ENCODE measurements at regions not wholly inside any gene's neighbourhood (a gene's known extent, or its start where the extent isn't known, plus 50 kb on each side); places are given as distances from the start of the nearest gene placed in this dataset.

GRCh38 chr9:18163146-18163545 lies 310.8 kb upstream of the ADAMTSL1 start:
- H3K27me3 ChIP-seq, result no peaks in the 10 kb centered on the region
- peak; percentile 29 for ATAC-seq
- H3K9me3 ChIP-seq, result no peaks in the 10 kb centered on the region
- no peaks in the 10 kb centered on the region for H3K36me3 ChIP-seq
- no peak overlapping the region for H3K27ac ChIP-seq
- intact Hi-C loops (cut with DNase I), result no loop called here
- TF ChIP-seq CTCF (IDR thresholded peaks at IDR 0.05), result no peak
- no peak for DNase-seq
- H3K4me1 ChIP-seq, result no peaks in the 10 kb centered on the region
- no peak overlapping the region for H3K4me3 ChIP-seq

- no peaks in the 10 kb centered on the region for H3K4me1 ChIP-seq
- ATAC-seq (no peak), DNase-seq (no peak)
- no peaks in the 10 kb centered on the region for H3K9me3 ChIP-seq
- no peaks in the 10 kb centered on the region for H3K27me3 ChIP-seq
- no peaks in the 10 kb centered on the region for H3K36me3 ChIP-seq
- H3K4me3 ChIP-seq, result no peak overlapping the region
- no peak overlapping the region for H3K27ac ChIP-seq
- no peak for TF ChIP-seq CTCF (IDR thresholded peaks at IDR 0.05)
- intact Hi-C loops (cut with DNase I), result no loop called here
These were observed 306.2 kb upstream of the ADAMTSL1 start for GRCh38 chr9:18167733-18168132.

- no peaks in the 10 kb centered on the region for H3K4me1 ChIP-seq
- intact Hi-C loops (cut with DNase I), result no loop called here
- no peak overlapping the region for H3K4me3 ChIP-seq
- no peak for TF ChIP-seq CTCF (IDR thresholded peaks at IDR 0.05)
- no peaks in the 10 kb centered on the region for H3K36me3 ChIP-seq
- DNase-seq (no peak), ATAC-seq (no peak)
- H3K9me3 ChIP-seq, result no peaks in the 10 kb centered on the region
- H3K27ac ChIP-seq, result no peak overlapping the region
- no peaks in the 10 kb centered on the region for H3K27me3 ChIP-seq
These were observed 300.0 kb upstream of the ADAMTSL1 start for GRCh38 chr9:18173923-18174322.

- no peak for TF ChIP-seq CTCF (IDR thresholded peaks at IDR 0.05)
- no peak overlapping the region for H3K27ac ChIP-seq
- DNase-seq (no peak), ATAC-seq (no peak)
- no peak overlapping the region for H3K4me3 ChIP-seq
- H3K9me3 ChIP-seq, result no peaks in the 10 kb centered on the region
- H3K27me3 ChIP-seq, result no peaks in the 10 kb centered on the region
- H3K36me3 ChIP-seq, result no peaks in the 10 kb centered on the region
- H3K4me1 ChIP-seq, result no peaks in the 10 kb centered on the region
- intact Hi-C loops (cut with DNase I), result no loop called here
These were observed 291.3 kb upstream of the ADAMTSL1 start for GRCh38 chr9:18182636-18183035.

- Histone ChIP-seq H3K9me3 (no peaks in the 10 kb centered on the region), H3K27me3 (no peaks in the 10 kb centered on the region), H3K4me1 (no peaks in the 10 kb centered on the region), H3K27ac (no peak overlapping the region), H3K4me3 (no peak overlapping the region), H3K36me3 (no peaks in the 10 kb centered on the region)
- DNase-seq, result no peak
- intact Hi-C loops (cut with DNase I), result no loop called here
- no peak for TF ChIP-seq CTCF (IDR thresholded peaks at IDR 0.05)
- ATAC-seq, result no peak
These were observed 290.0 kb upstream of the ADAMTSL1 start for GRCh38 chr9:18183974-18184373.

- H3K4me3 ChIP-seq, result no peak overlapping the region
- DNase-seq (no peak), ATAC-seq (no peak)
- no peaks in the 10 kb centered on the region for H3K27me3 ChIP-seq
- H3K36me3 ChIP-seq, result no peaks in the 10 kb centered on the region
- no peaks in the 10 kb centered on the region for H3K9me3 ChIP-seq
- intact Hi-C loops (cut with DNase I), result no loop called here
- no peaks in the 10 kb centered on the region for H3K4me1 ChIP-seq
- no peak overlapping the region for H3K27ac ChIP-seq
- TF ChIP-seq CTCF (IDR thresholded peaks at IDR 0.05), result no peak
These were observed 289.6 kb upstream of the ADAMTSL1 start for GRCh38 chr9:18184401-18184800.
